ENCODE measurements at regions not wholly inside any gene's neighbourhood (a gene's known extent, or its start where the extent isn't known, plus 50 kb on each side); places are given as distances from the start of the nearest gene placed in this dataset.
"Not testable (repeated sequence)": the region's sequence is repeated elsewhere in the genome, so short reads cannot be mapped to it uniquely, and the experiment has no call there.

GRCh38 chr15:81791322-81791721, 254.5 kb downstream of the MEX3B start:
- TF ChIP-seq CTCF (IDR thresholded peaks at IDR 0.05); ZFX (IDR thresholded peaks at IDR 0.05; ENCODE audit: borderline replicate concordance): not testable (repeated sequence)
